ENCODE measurements at regions not wholly inside any gene's neighbourhood (a gene's known extent, or its start where the extent isn't known, plus 50 kb on each side); places are given as distances from the start of the nearest gene placed in this dataset.

DNA sequence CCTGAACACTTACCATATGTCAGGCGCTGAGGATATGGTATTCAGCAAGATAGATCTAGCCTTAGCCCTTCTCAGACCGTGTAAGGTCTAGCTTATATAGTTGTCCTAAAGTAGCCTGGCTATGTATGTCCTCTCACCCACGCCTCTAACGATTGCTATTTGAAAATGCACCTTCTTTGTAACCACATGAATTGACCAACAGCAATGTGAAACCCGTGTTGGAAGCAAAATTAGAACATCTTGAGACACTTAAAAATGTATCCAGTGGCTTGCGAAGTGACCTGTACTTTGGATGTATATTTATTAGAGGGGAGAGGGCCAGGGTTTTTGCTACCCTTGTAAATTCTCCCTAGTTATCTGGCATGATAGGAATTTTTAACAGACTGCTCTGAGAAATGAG lies 860.0 kb upstream of the ZEB2 start:
- no peak for TF ChIP-seq ZFP3 (CRISPR knock-in tag; IDR thresholded peaks at IDR 0.05)
- TF ChIP-seq ZNF565 (CRISPR knock-in tag; conservative IDR thresholded peaks at IDR 0.05; ENCODE audit: low read depth) = no peak
- TF ChIP-seq, protein P1, sequence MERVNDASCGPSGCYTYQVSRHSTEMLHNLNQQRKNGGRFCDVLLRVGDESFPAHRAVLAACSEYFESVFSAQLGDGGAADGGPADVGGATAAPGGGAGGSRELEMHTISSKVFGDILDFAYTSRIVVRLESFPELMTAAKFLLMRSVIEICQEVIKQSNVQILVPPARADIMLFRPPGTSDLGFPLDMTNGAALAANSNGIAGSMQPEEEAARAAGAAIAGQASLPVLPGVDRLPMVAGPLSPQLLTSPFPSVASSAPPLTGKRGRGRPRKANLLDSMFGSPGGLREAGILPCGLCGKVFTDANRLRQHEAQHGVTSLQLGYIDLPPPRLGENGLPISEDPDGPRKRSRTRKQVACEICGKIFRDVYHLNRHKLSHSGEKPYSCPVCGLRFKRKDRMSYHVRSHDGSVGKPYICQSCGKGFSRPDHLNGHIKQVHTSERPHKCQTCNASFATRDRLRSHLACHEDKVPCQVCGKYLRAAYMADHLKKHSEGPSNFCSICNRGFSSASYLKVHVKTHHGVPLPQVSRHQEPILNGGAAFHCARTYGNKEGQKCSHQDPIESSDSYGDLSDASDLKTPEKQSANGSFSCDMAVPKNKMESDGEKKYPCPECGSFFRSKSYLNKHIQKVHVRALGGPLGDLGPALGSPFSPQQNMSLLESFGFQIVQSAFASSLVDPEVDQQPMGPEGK (CRISPR knock-in tag; IDR thresholded peaks at IDR 0.05; ENCODE audit: borderline replicate concordance) = no peak
- TF ChIP-seq TCF4 (CRISPR knock-in tag; IDR thresholded peaks at IDR 0.05; ENCODE audit: borderline replicate concordance) = no peak
- no peak for TF ChIP-seq ZNF70 (CRISPR knock-in tag; IDR thresholded peaks at IDR 0.05)
- TF ChIP-seq TOX (CRISPR knock-in tag; IDR thresholded peaks at IDR 0.05; ENCODE audit: borderline replicate concordance) = no peak
- TF ChIP-seq, protein P2, sequence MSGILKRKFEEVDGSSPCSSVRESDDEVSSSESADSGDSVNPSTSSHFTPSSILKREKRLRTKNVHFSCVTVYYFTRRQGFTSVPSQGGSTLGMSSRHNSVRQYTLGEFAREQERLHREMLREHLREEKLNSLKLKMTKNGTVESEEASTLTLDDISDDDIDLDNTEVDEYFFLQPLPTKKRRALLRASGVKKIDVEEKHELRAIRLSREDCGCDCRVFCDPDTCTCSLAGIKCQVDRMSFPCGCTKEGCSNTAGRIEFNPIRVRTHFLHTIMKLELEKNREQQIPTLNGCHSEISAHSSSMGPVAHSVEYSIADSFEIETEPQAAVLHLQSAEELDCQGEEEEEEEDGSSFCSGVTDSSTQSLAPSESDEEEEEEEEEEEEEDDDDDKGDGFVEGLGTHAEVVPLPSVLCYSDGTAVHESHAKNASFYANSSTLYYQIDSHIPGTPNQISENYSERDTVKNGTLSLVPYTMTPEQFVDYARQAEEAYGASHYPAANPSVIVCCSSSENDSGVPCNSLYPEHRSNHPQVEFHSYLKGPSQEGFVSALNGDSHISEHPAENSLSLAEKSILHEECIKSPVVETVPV (CRISPR knock-in tag; IDR thresholded peaks at IDR 0.05) = no peak
- TF ChIP-seq SNAI2 (CRISPR knock-in tag; IDR thresholded peaks at IDR 0.05) = no peak
